HEK293T (cell line): ENCODE measurements at regions not wholly inside any gene's neighbourhood (a gene's known extent, or its start where the extent isn't known, plus 50 kb on each side); places are given as distances from the start of the nearest gene placed in this dataset.

Source experiments
- CTCF ChIA-PET: fragments of 350-600 bp; formaldehyde crosslinking; extraction: SDS; loops from one replicate; lab custom pipeline; 2021; ENCODE audit warnings: antibody characterized with exemption, inconsistent platforms; lab: Yijun Ruan, JAX
- POLR2A ChIA-PET: fragments of 350-600 bp; formaldehyde crosslinking; extraction: SDS; loops from one replicate; lab custom pipeline; 2020; ENCODE audit warnings: antibody characterized with exemption, inconsistent platforms; lab: Yijun Ruan, JAX
- DNase-seq: peaks from one replicate; pipeline ENCODE4 v3.0.0; 2012; ENCODE audit warnings: mixed read lengths; ENCODE audit errors: extremely low spot score
- ARNT ChIP-seq: fragments of 450-650 bp; IDR thresholded peaks from 2 replicates; pipeline ENCODE4 v1.6.1; 2017; ENCODE audit warnings: mild to moderate bottlenecking
- BHLHE40 ChIP-seq: fragments of 450-650 bp; IDR thresholded peaks from 2 replicates; pipeline ENCODE4 v1.6.1; 2016; ENCODE audit warnings: mild to moderate bottlenecking, moderate library complexity, borderline replicate concordance
- CTBP1 ChIP-seq: fragments of 450-650 bp; IDR thresholded peaks from 2 replicates; pipeline ENCODE4 v1.6.1; 2016; ENCODE audit warnings: borderline replicate concordance
- ELF4 ChIP-seq: fragments of 450-650 bp; IDR thresholded peaks from 2 replicates; pipeline ENCODE4 v1.6.1; 2017; ENCODE audit warnings: antibody characterized with exemption
- FOXA1 ChIP-seq: fragments of 450-650 bp; IDR thresholded peaks from 2 replicates; pipeline ENCODE4 v1.6.1; 2016; ENCODE audit warnings: mild to moderate bottlenecking
- FOXK2 ChIP-seq: fragments of 450-650 bp; IDR thresholded peaks from 2 replicates; pipeline ENCODE4 v1.6.1; 2016; ENCODE audit warnings: mild to moderate bottlenecking
- FOXM1 ChIP-seq: fragments of 450-650 bp; IDR thresholded peaks from 2 replicates; pipeline ENCODE4 v1.6.1; 2017; ENCODE audit warnings: mild to moderate bottlenecking, borderline replicate concordance
- HDGF ChIP-seq: fragments of 450-650 bp; IDR thresholded peaks from 2 replicates; pipeline ENCODE4 v1.6.1; 2017; ENCODE audit warnings: antibody characterized with exemption, borderline replicate concordance
- L3MBTL2 ChIP-seq: fragments of 450-650 bp; conservative IDR thresholded peaks from 2 replicates; pipeline ENCODE4 v1.6.1; 2016; ENCODE audit warnings: mild to moderate bottlenecking
- LEF1 ChIP-seq: fragments of 450-650 bp; IDR thresholded peaks from 2 replicates; pipeline ENCODE4 v1.6.1; 2017; ENCODE audit warnings: mild to moderate bottlenecking, borderline replicate concordance
- NFRKB ChIP-seq: fragments of 450-650 bp; IDR thresholded peaks from 2 replicates; pipeline ENCODE4 v1.6.1; 2016; ENCODE audit warnings: mild to moderate bottlenecking, moderate library complexity
- PKNOX1 ChIP-seq: fragments of 450-650 bp; IDR thresholded peaks from 2 replicates; pipeline ENCODE4 v1.6.1; 2016
- SP1 ChIP-seq: fragments of 450-650 bp; IDR thresholded peaks from 2 replicates; pipeline ENCODE4 v1.6.1; 2017
- SUZ12 ChIP-seq: fragments of 450-650 bp; IDR thresholded peaks from 2 replicates; pipeline ENCODE4 v1.6.1; 2016; ENCODE audit warnings: mild to moderate bottlenecking
- TARDBP ChIP-seq: fragments of 450-650 bp; IDR thresholded peaks from 2 replicates; pipeline ENCODE4 v1.6.1; 2016
- ZNF384 ChIP-seq: fragments of 450-650 bp; IDR thresholded peaks from 2 replicates; pipeline ENCODE4 v1.6.1; 2016

GRCh38 chr20:39504710-39505094 lies 542.6 kb downstream of the DHX35 start:
- CTCF ChIA-PET = no interaction called here
- POLR2A ChIA-PET = no interaction called here
- no peak for DNase-seq
- no peak for TF ChIP-seq ZNF384
- no peak for TF ChIP-seq LEF1
- TF ChIP-seq PKNOX1 = no peak
- TF ChIP-seq NFRKB = no peak
- no peak for TF ChIP-seq FOXM1
- no peak for TF ChIP-seq ARNT
- no peak for TF ChIP-seq BHLHE40
- TF ChIP-seq ELF4 = no peak
- TF ChIP-seq HDGF = no peak
- no peak for TF ChIP-seq SP1
- no peak for TF ChIP-seq FOXK2
- no peak for TF ChIP-seq FOXA1
- TF ChIP-seq SUZ12 = no peak
- TF ChIP-seq L3MBTL2 = no peak
- no peak for TF ChIP-seq TARDBP
- no peak for TF ChIP-seq CTBP1

- POLR2A ChIA-PET = no interaction called here
- CTCF ChIA-PET = no interaction called here
- TF ChIP-seq SP1 (no peak), FOXM1 (no peak), CTBP1 (no peak), PKNOX1 (no peak), ELF4 (no peak), HDGF (no peak), BHLHE40 (no peak), FOXK2 (no peak), L3MBTL2 (no peak), ARNT (no peak), TARDBP (no peak), NFRKB (no peak), ZNF384 (no peak), FOXA1 (no peak), SUZ12 (no peak)
- no peak for DNase-seq
These were observed 542.0 kb downstream of the DHX35 start for GRCh38 chr20:39503902-39504709.

- no peak for DNase-seq
- CTCF ChIA-PET = no interaction called here
- no peak for TF ChIP-seq L3MBTL2
- no peak for TF ChIP-seq ARNT
- POLR2A ChIA-PET = no interaction called here
These were observed 530.2 kb downstream of the DHX35 start for GRCh38 chr20:39492223-39492797.

GRCh38 chr20:39491711-39492110 lies 529.6 kb downstream of the DHX35 start:
- DNase-seq = no peak
- ChIA-PET POLR2A (no interaction called here), CTCF (no interaction called here)
- TF ChIP-seq BHLHE40 = no peak

GRCh38 chr20:39489986-39490560 lies 527.9 kb downstream of the DHX35 start:
- POLR2A ChIA-PET = no interaction called here
- CTCF ChIA-PET = no interaction called here
- no peak for TF ChIP-seq L3MBTL2
- TF ChIP-seq BHLHE40 = no peak
- TF ChIP-seq PKNOX1 = no peak
- TF ChIP-seq ARNT = no peak
- TF ChIP-seq LEF1 = no peak
- no peak for TF ChIP-seq SP1
- no peak for TF ChIP-seq FOXK2
- TF ChIP-seq FOXA1 = no peak
- TF ChIP-seq SUZ12 = no peak
- no peak for TF ChIP-seq HDGF
- no peak for TF ChIP-seq ELF4
- no peak for TF ChIP-seq FOXM1
- TF ChIP-seq TARDBP = no peak
- no peak for TF ChIP-seq NFRKB
- TF ChIP-seq ZNF384 = no peak
- no peak for DNase-seq

GRCh38 chr20:39480276-39481043 lies 518.3 kb downstream of the DHX35 start:
- DNase-seq = no peak
- ChIA-PET POLR2A (no interaction called here), CTCF (no interaction called here)
- no peak for TF ChIP-seq CTBP1
- TF ChIP-seq HDGF = no peak
- no peak for TF ChIP-seq L3MBTL2
- TF ChIP-seq SP1 = no peak
- no peak for TF ChIP-seq SUZ12
- TF ChIP-seq FOXM1 = no peak
- TF ChIP-seq ARNT = no peak
- no peak for TF ChIP-seq NFRKB
- TF ChIP-seq FOXK2 = no peak
- TF ChIP-seq LEF1 = no peak
